VCaP (cell line): ENCODE measurements at regions not wholly inside any gene's neighbourhood (a gene's known extent, or its start where the extent isn't known, plus 50 kb on each side); places are given as distances from the start of the nearest gene placed in this dataset.
A peak's percentile ranks its signal among the peaks of the same experiment; 100 is the strongest.

Experiments used
- H3K27ac ChIP-seq: fragments of 450-650 bp; 2 replicates; pipeline ENCODE4 v1.5.1; 2017
- CTCF ChIP-seq: fragments of 450-650 bp; conservative IDR thresholded peaks from 2 replicates; pipeline ENCODE4 v1.5.1; 2017; ENCODE audit warnings: mild to moderate bottlenecking, moderate library complexity

- H3K27ac ChIP-seq, result peak overlapping the region; percentile 23; the same call in 1 of the 2 replicates
- no peak for TF ChIP-seq CTCF
Observed at GRCh38 chr17:77032929-77033328, 107.8 kb upstream of the SEC14L1 start.

GRCh38 chr17:77033892-77034404 lies 106.8 kb upstream of the SEC14L1 start:
- peak overlapping the region; percentile 23 for H3K27ac ChIP-seq

GRCh38 chr17:77034677-77035424 lies 105.9 kb upstream of the SEC14L1 start:
- no peak overlapping the region for H3K27ac ChIP-seq
- TF ChIP-seq CTCF, result no peak

More at GRCh38 chr17:77033892-77034404, 106.8 kb upstream of the SEC14L1 start:
- TF ChIP-seq CTCF, result no peak

GRCh38 chr17:77035526-77035925 lies 105.2 kb upstream of the SEC14L1 start:
- no peak for TF ChIP-seq CTCF
- H3K27ac ChIP-seq, result no peak overlapping the region

GRCh38 chr17:77036136-77036840 lies 104.5 kb upstream of the SEC14L1 start:
- no peak for TF ChIP-seq CTCF
- H3K27ac ChIP-seq, result no peak overlapping the region

- no peak for TF ChIP-seq CTCF
- H3K27ac ChIP-seq, result no peak overlapping the region
Observed at GRCh38 chr17:77036841-77037381, 103.9 kb upstream of the SEC14L1 start.

- H3K27ac ChIP-seq, result no peak overlapping the region
- TF ChIP-seq CTCF, result no peak
Observed at GRCh38 chr17:77037943-77038342, 102.8 kb upstream of the SEC14L1 start.
